Nephron (organoid): ENCODE measurements at regions not wholly inside any gene's neighbourhood (a gene's known extent, or its start where the extent isn't known, plus 50 kb on each side); places are given as distances from the start of the nearest gene placed in this dataset.
"Not testable (repeated sequence)": the region's sequence is repeated elsewhere in the genome, so short reads cannot be mapped to it uniquely, and the experiment has no call there.

Source experiments
- H3K27ac Mint-ChIP-seq, 3 experiments: 2 replicates each; pipeline ENCODE4 v1.8.0; 2020; ENCODE audit warnings: mixed read lengths in 3 of 3, mild to moderate bottlenecking in 2 of 3, moderate library complexity in 1 of 3
- H3K27me3 Mint-ChIP-seq: 2 replicates; pipeline ENCODE4 v1.8.0; 2021; ENCODE audit warnings: low read depth, mild to moderate bottlenecking, moderate library complexity, mixed read lengths
- H3K36me3 Mint-ChIP-seq: 2 replicates; pipeline ENCODE4 v1.8.0; 2020; ENCODE audit warnings: low read depth, mixed read lengths
- H3K4me1 Mint-ChIP-seq: 2 replicates; pipeline ENCODE4 v1.8.0; 2020; ENCODE audit warnings: mixed read lengths
- H3K4me3 Mint-ChIP-seq, 3 experiments: 2 replicates each; pipeline ENCODE4 v1.8.0; 2020; ENCODE audit warnings: mild to moderate bottlenecking in 3 of 3, mixed read lengths in 3 of 3, moderate library complexity in 2 of 3
- H3K9me3 Mint-ChIP-seq: 2 replicates; pipeline ENCODE4 v1.8.0; 2020; ENCODE audit warnings: mixed read lengths
- CTCF ChIP-seq, 3 experiments: fragments of 200-600 bp; sonication (generic); IDR thresholded peaks; one replicate each; pipeline ENCODE4 v1.5.0; 2021; ENCODE audit warnings: antibody characterized with exemption in 3 of 3; ENCODE audit not compliant: unreplicated experiment in 3 of 3

- H3K4me3 Mint-ChIP-seq = no peak overlapping the region
- peaks cover under 1% of the 10 kb centered on the region for H3K9me3 Mint-ChIP-seq
- no peaks in the 10 kb centered on the region for H3K27me3 Mint-ChIP-seq
- H3K27ac Mint-ChIP-seq = no peak overlapping the region
- TF ChIP-seq CTCF (IDR thresholded peaks at IDR 0.05; ENCODE audit: unreplicated experiment in 3 of 3) = no peak
- peaks cover 5% of the 10 kb centered on the region for H3K4me1 Mint-ChIP-seq
- H3K36me3 Mint-ChIP-seq = no peaks in the 10 kb centered on the region
Measured at GRCh38 chr7:130849604-130850003, 115.6 kb upstream of the KLF14 start.

GRCh38 chr7:130850956-130851355 lies 116.9 kb upstream of the KLF14 start:
- Mint-ChIP-seq H3K27me3 (no peaks in the 10 kb centered on the region), H3K4me3 (no peak overlapping the region), H3K36me3 (no peaks in the 10 kb centered on the region), H3K9me3 (peaks cover 11% of the 10 kb centered on the region), H3K4me1 (no peaks in the 10 kb centered on the region), H3K27ac (no peak overlapping the region)
- TF ChIP-seq CTCF (IDR thresholded peaks at IDR 0.05; ENCODE audit: unreplicated experiment in 3 of 3) = no peak

DNA sequence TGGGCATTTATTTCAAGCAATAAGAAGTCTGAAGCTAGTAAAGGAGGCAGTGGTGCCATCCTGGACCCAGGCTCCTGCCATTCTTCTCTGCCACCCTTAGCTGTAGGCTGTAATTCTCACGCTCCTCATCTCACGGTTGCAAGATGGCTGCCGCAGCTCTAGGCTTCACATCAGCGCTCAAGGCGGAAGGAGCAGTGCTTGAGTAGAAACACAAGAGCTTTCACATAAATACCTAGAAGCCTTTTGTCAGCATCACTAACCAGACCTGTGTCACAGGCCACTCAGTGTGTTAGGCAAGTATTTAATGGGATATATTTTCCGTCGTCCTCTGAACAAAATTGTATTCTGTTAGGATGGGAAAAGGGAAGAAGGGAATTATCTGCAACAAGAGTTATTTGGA lies 118.9 kb upstream of the KLF14 start:
- Mint-ChIP-seq H3K4me1 (no peaks in the 10 kb centered on the region), H3K4me3 (no peak overlapping the region), H3K27ac (no peak overlapping the region), H3K36me3 (no peaks in the 10 kb centered on the region), H3K9me3 (peaks cover 22% of the 10 kb centered on the region), H3K27me3 (no peaks in the 10 kb centered on the region)
- TF ChIP-seq CTCF (IDR thresholded peaks at IDR 0.05; ENCODE audit: unreplicated experiment in 3 of 3) = no peak

- Mint-ChIP-seq H3K9me3 (peaks cover 30% of the 10 kb centered on the region), H3K36me3 (no peaks in the 10 kb centered on the region), H3K27ac (no peak overlapping the region), H3K4me3 (no peak overlapping the region), H3K4me1 (no peaks in the 10 kb centered on the region), H3K27me3 (no peaks in the 10 kb centered on the region)
- TF ChIP-seq CTCF (IDR thresholded peaks at IDR 0.05; ENCODE audit: unreplicated experiment in 3 of 3) = no peak
Measured at GRCh38 chr7:130853503-130854279, 119.7 kb upstream of the KLF14 start.

DNA sequence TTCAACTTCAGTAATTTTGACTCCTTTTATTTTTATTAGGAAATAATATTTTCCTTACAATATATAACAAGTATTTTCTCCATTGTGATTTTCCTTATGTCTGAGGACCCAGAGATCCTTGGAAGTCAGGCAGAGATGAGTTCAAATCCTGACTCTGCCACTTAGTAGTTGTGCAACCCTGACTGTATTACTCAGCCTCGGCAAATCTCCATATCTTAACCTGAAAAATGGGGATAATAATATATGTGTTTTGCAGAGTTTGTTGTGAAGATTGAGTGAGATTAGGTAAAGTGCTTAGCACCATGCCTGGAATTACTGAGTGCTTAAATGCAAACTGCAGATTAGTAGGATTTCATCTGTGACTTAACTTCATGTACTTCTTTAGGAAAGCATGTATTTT lies 120.5 kb upstream of the KLF14 start:
- TF ChIP-seq CTCF (IDR thresholded peaks at IDR 0.05; ENCODE audit: unreplicated experiment in 3 of 3) = no peak
- H3K4me3 Mint-ChIP-seq = no peak overlapping the region
- no peak overlapping the region for H3K27ac Mint-ChIP-seq
- no peaks in the 10 kb centered on the region for H3K27me3 Mint-ChIP-seq
- no peaks in the 10 kb centered on the region for H3K4me1 Mint-ChIP-seq
- H3K36me3 Mint-ChIP-seq = no peaks in the 10 kb centered on the region
- H3K9me3 Mint-ChIP-seq = peaks cover 38% of the 10 kb centered on the region

DNA sequence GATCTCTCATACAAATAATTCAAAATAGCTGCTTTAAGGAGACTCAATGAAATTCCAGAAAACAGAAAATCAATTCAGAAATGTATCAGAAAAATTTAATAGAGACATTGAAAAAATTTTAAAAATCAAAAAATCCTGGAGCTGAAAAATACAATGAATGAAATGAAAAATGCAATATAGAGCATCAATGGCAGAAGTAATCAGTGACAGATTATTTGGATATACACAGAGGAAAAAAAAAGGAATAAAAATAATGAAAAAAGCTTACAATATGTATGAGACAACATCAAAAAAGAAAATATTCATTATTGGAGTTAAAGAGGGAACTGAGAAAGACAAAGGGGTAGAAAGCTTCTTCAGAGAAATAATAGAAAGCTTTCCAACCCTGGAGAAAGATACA lies 122.9 kb upstream of the KLF14 start:
- H3K4me3 Mint-ChIP-seq = no peak overlapping the region
- peaks cover 54% of the 10 kb centered on the region for H3K9me3 Mint-ChIP-seq
- no peak for TF ChIP-seq CTCF (IDR thresholded peaks at IDR 0.05; ENCODE audit: unreplicated experiment in 3 of 3)
- no peak overlapping the region for H3K27ac Mint-ChIP-seq
- H3K36me3 Mint-ChIP-seq = peaks cover 3% of the 10 kb centered on the region
- H3K27me3 Mint-ChIP-seq = no peaks in the 10 kb centered on the region
- H3K4me1 Mint-ChIP-seq = no peaks in the 10 kb centered on the region

GRCh38 chr7:130860832-130861231 lies 126.8 kb upstream of the KLF14 start:
- H3K36me3 Mint-ChIP-seq, H3K4me1 Mint-ChIP-seq, H3K4me3 Mint-ChIP-seq, H3K27ac Mint-ChIP-seq, H3K27me3 Mint-ChIP-seq: not testable (repeated sequence)
- H3K9me3 Mint-ChIP-seq = peaks cover 50% of the 10 kb centered on the region
